ENCODE measurements at regions not wholly inside any gene's neighbourhood (a gene's known extent, or its start where the extent isn't known, plus 50 kb on each side); places are given as distances from the start of the nearest gene placed in this dataset.

- Histone ChIP-seq H3K36me3 (no peaks in the 10 kb centered on the region), H3K4me1 (no peaks in the 10 kb centered on the region), H3K27ac (no peak overlapping the region), H3K4me3 (no peak overlapping the region), H3K27me3 (no peaks in the 10 kb centered on the region), H3K9me3 (no peaks in the 10 kb centered on the region)
- DNase-seq: no peak
- TF ChIP-seq POLR2A (IDR thresholded peaks at IDR 0.05): no peak
- TF ChIP-seq EP300 (IDR thresholded peaks at IDR 0.05): no peak
- TF ChIP-seq CTCF (IDR thresholded peaks at IDR 0.05): no peak
- no peak for TF ChIP-seq POLR2AphosphoS5 (IDR thresholded peaks at IDR 0.05)
- ATAC-seq (ENCODE audit: low FRiP score in 2 of 2): no peak
- 80 to 88% methylated on average over 1 of the region's 1 CpG for WGBS, 2 donors
These were observed 96.9 kb downstream of the EPDR1 start for GRCh38 chr7:38017320-38017719.

- 76 to 79% methylated on average over 6 of the region's 6 CpGs for WGBS, 2 donors
- Histone ChIP-seq H3K27ac (no peak overlapping the region), H3K9me3 (no peaks in the 10 kb centered on the region), H3K4me3 (no peak overlapping the region), H3K36me3 (no peaks in the 10 kb centered on the region), H3K4me1 (no peaks in the 10 kb centered on the region), H3K27me3 (no peaks in the 10 kb centered on the region)
- peak in 1 of 2 donors; percentile 88 for ATAC-seq (ENCODE audit: low FRiP score in 2 of 2)
- DNase-seq: no peak
- no peak for TF ChIP-seq POLR2AphosphoS5 (IDR thresholded peaks at IDR 0.05)
- TF ChIP-seq EP300 (IDR thresholded peaks at IDR 0.05): no peak
- no peak for TF ChIP-seq POLR2A (IDR thresholded peaks at IDR 0.05)
- TF ChIP-seq CTCF (IDR thresholded peaks at IDR 0.05): no peak
These were observed 99.8 kb downstream of the EPDR1 start for GRCh38 chr7:38020121-38020785.

GRCh38 chr7:38021892-38022291 lies 101.5 kb downstream of the EPDR1 start:
- Histone ChIP-seq H3K9me3 (no peaks in the 10 kb centered on the region), H3K36me3 (no peaks in the 10 kb centered on the region), H3K4me1 (no peaks in the 10 kb centered on the region), H3K27ac (no peak overlapping the region), H3K27me3 (no peaks in the 10 kb centered on the region), H3K4me3 (no peak overlapping the region)
- WGBS, 2 donors: 93 to 97% methylated on average over 3 of the region's 3 CpGs
- no peak for TF ChIP-seq CTCF (IDR thresholded peaks at IDR 0.05)
- TF ChIP-seq POLR2AphosphoS5 (IDR thresholded peaks at IDR 0.05): no peak
- TF ChIP-seq POLR2A (IDR thresholded peaks at IDR 0.05): no peak
- TF ChIP-seq EP300 (IDR thresholded peaks at IDR 0.05): no peak
- ATAC-seq (ENCODE audit: low FRiP score in 2 of 2) (no peak), DNase-seq (no peak)

GRCh38 chr7:38025815-38026214 lies 105.4 kb downstream of the EPDR1 start:
- DNase-seq: no peak
- TF ChIP-seq POLR2A (IDR thresholded peaks at IDR 0.05) (no peak), CTCF (IDR thresholded peaks at IDR 0.05) (no peak), POLR2AphosphoS5 (IDR thresholded peaks at IDR 0.05) (no peak), EP300 (IDR thresholded peaks at IDR 0.05) (no peak)
- Histone ChIP-seq H3K9me3 (no peaks in the 10 kb centered on the region), H3K4me1 (no peaks in the 10 kb centered on the region), H3K27me3 (no peaks in the 10 kb centered on the region), H3K27ac (no peak overlapping the region), H3K4me3 (no peak overlapping the region), H3K36me3 (no peaks in the 10 kb centered on the region)
- 92 to 97% methylated on average over 1 of the region's 1 CpG for WGBS, 2 donors
- ATAC-seq (ENCODE audit: low FRiP score in 2 of 2): no peak

GRCh38 chr7:38027884-38028455 lies 107.5 kb downstream of the EPDR1 start:
- ATAC-seq (ENCODE audit: low FRiP score in 2 of 2): no peak
- no peak for TF ChIP-seq POLR2A (IDR thresholded peaks at IDR 0.05)
- no peak for TF ChIP-seq CTCF (IDR thresholded peaks at IDR 0.05)
- no peak for TF ChIP-seq POLR2AphosphoS5 (IDR thresholded peaks at IDR 0.05)
- no peak for TF ChIP-seq EP300 (IDR thresholded peaks at IDR 0.05)

More at GRCh38 chr7:38027884-38028455, 107.5 kb downstream of the EPDR1 start:
- WGBS, 2 donors: 80 to 85% methylated on average over 4 of the region's 4 CpGs
- no peaks in the 10 kb centered on the region for H3K9me3 ChIP-seq
- DNase-seq: no peak
- no peaks in the 10 kb centered on the region for H3K27me3 ChIP-seq
- no peak overlapping the region for H3K27ac ChIP-seq
- H3K36me3 ChIP-seq: no peaks in the 10 kb centered on the region
- no peaks in the 10 kb centered on the region for H3K4me1 ChIP-seq
- no peak overlapping the region for H3K4me3 ChIP-seq
